ENCODE measurements at regions not wholly inside any gene's neighbourhood (a gene's known extent, or its start where the extent isn't known, plus 50 kb on each side); places are given as distances from the start of the nearest gene placed in this dataset.
A peak's percentile ranks its signal among the peaks of the same experiment; 100 is the strongest.
"Not testable (repeated sequence)": the region's sequence is repeated elsewhere in the genome, so short reads cannot be mapped to it uniquely, and the experiment has no call there.

GRCh38 chr6:27550692-27551091 is 77.8 kb upstream of the ZNF184 start:
- ATAC-seq (no peak), DNase-seq (no peak)
- Mint-ChIP-seq H3K4me1 (peaks cover 10% of the 10 kb centered on the region), H3K4me3 (no peak overlapping the region), H3K27me3 (peaks cover 79% of the 10 kb centered on the region), H3K27ac (no peak overlapping the region), H3K36me3 (ENCODE audit: low read depth) (peaks cover 15% of the 10 kb centered on the region), H3K9me3 (peaks cover 52% of the 10 kb centered on the region)

- not testable (repeated sequence) for ATAC-seq, H3K27ac Mint-ChIP-seq
- peaks cover 86% of the 10 kb centered on the region for H3K27me3 Mint-ChIP-seq
Measured at GRCh38 chr6:27549241-27549598, 76.3 kb upstream of the ZNF184 start.

GRCh38 chr6:27547157-27548075 is 74.5 kb upstream of the ZNF184 start:
- Mint-ChIP-seq H3K9me3 (peaks cover 43% of the 10 kb centered on the region), H3K27me3 (peaks cover 85% of the 10 kb centered on the region), H3K4me3 (peak overlapping the region; percentile 53), H3K4me1 (peaks cover 18% of the 10 kb centered on the region), H3K36me3 (ENCODE audit: low read depth) (peaks cover 18% of the 10 kb centered on the region), H3K27ac (peak overlapping the region; percentile 78)
- peak; percentile 63 for DNase-seq
- ATAC-seq: peak; percentile 55

More at GRCh38 chr6:27549241-27549598, 76.3 kb upstream of the ZNF184 start:
- peaks cover 22% of the 10 kb centered on the region for H3K36me3 Mint-ChIP-seq (ENCODE audit: low read depth)
- DNase-seq, H3K4me3 Mint-ChIP-seq: not testable (repeated sequence)
- peaks cover 21% of the 10 kb centered on the region for H3K4me1 Mint-ChIP-seq
- H3K9me3 Mint-ChIP-seq: peaks cover 51% of the 10 kb centered on the region

- Mint-ChIP-seq H3K4me1 (peaks cover 18% of the 10 kb centered on the region), H3K27me3 (peaks cover 88% of the 10 kb centered on the region), H3K27ac (no peak overlapping the region), H3K36me3 (ENCODE audit: low read depth) (peaks cover 17% of the 10 kb centered on the region), H3K4me3 (no peak overlapping the region), H3K9me3 (peaks cover 45% of the 10 kb centered on the region)
- ATAC-seq (no peak), DNase-seq (no peak)
Measured at GRCh38 chr6:27546522-27546921, 73.6 kb upstream of the ZNF184 start.

GRCh38 chr6:27545271-27546046 is 72.6 kb upstream of the ZNF184 start:
- DNase-seq (peak; percentile 65), ATAC-seq (peak; percentile 86)
- H3K27ac Mint-ChIP-seq: peak overlapping the region; percentile 60
- peaks cover 18% of the 10 kb centered on the region for H3K4me1 Mint-ChIP-seq
- H3K4me3 Mint-ChIP-seq: peak overlapping the region; percentile 73
- peaks cover 41% of the 10 kb centered on the region for H3K9me3 Mint-ChIP-seq
- H3K27me3 Mint-ChIP-seq: peaks cover 90% of the 10 kb centered on the region
- H3K36me3 Mint-ChIP-seq (ENCODE audit: low read depth): peaks cover 16% of the 10 kb centered on the region

GRCh38 chr6:27544612-27545260 is 71.8 kb upstream of the ZNF184 start:
- Mint-ChIP-seq H3K9me3 (peaks cover 35% of the 10 kb centered on the region), H3K36me3 (ENCODE audit: low read depth) (peaks cover 16% of the 10 kb centered on the region), H3K27ac (no peak overlapping the region), H3K4me3 (peak overlapping the region; percentile 73), H3K27me3 (peaks cover 88% of the 10 kb centered on the region), H3K4me1 (peaks cover 18% of the 10 kb centered on the region)
- no peak for DNase-seq
- ATAC-seq: no peak

- H3K27me3 Mint-ChIP-seq: peaks cover 89% of the 10 kb centered on the region
- DNase-seq, ATAC-seq, H3K27ac Mint-ChIP-seq: not testable (repeated sequence)
- peaks cover 16% of the 10 kb centered on the region for H3K36me3 Mint-ChIP-seq (ENCODE audit: low read depth)
- H3K9me3 Mint-ChIP-seq: peaks cover 35% of the 10 kb centered on the region
- H3K4me1 Mint-ChIP-seq: peaks cover 18% of the 10 kb centered on the region
- peak overlapping the region; percentile 73 for H3K4me3 Mint-ChIP-seq
Measured at GRCh38 chr6:27544135-27544534, 71.2 kb upstream of the ZNF184 start.

GRCh38 chr6:27542485-27542884 is 69.6 kb upstream of the ZNF184 start:
- no peak overlapping the region for H3K27ac Mint-ChIP-seq
- ATAC-seq (no peak), DNase-seq (no peak)
- H3K36me3 Mint-ChIP-seq (ENCODE audit: low read depth): peaks cover 16% of the 10 kb centered on the region
- H3K27me3 Mint-ChIP-seq: peaks cover 88% of the 10 kb centered on the region
- peaks cover 29% of the 10 kb centered on the region for H3K9me3 Mint-ChIP-seq
- H3K4me3 Mint-ChIP-seq: no peak overlapping the region
- H3K4me1 Mint-ChIP-seq: peaks cover 11% of the 10 kb centered on the region

- Mint-ChIP-seq H3K9me3 (peaks cover 23% of the 10 kb centered on the region), H3K4me1 (peaks cover 11% of the 10 kb centered on the region), H3K27ac (peak overlapping the region; percentile 69), H3K4me3 (peak overlapping the region; percentile 46), H3K36me3 (ENCODE audit: low read depth) (peaks cover 10% of the 10 kb centered on the region), H3K27me3 (peaks cover 87% of the 10 kb centered on the region)
- ATAC-seq (no peak), DNase-seq (no peak)
Measured at GRCh38 chr6:27541933-27542297, 69.0 kb upstream of the ZNF184 start.

- peaks cover 83% of the 10 kb centered on the region for H3K27me3 Mint-ChIP-seq
- peak; percentile 52 for ATAC-seq
- peaks cover 8% of the 10 kb centered on the region for H3K36me3 Mint-ChIP-seq (ENCODE audit: low read depth)
- peaks cover 18% of the 10 kb centered on the region for H3K9me3 Mint-ChIP-seq
- peaks cover 11% of the 10 kb centered on the region for H3K4me1 Mint-ChIP-seq
- peak; percentile 53 for DNase-seq
- H3K4me3 Mint-ChIP-seq: peak overlapping the region; percentile 46
- peak overlapping the region; percentile 69 for H3K27ac Mint-ChIP-seq
Measured at GRCh38 chr6:27541212-27541932, 68.5 kb upstream of the ZNF184 start.

GRCh38 chr6:27539551-27539950 is 66.6 kb upstream of the ZNF184 start:
- H3K4me1 Mint-ChIP-seq: peaks cover under 1% of the 10 kb centered on the region
- no peak for DNase-seq
- no peak for ATAC-seq
- H3K4me3 Mint-ChIP-seq: no peak overlapping the region
- peaks cover 78% of the 10 kb centered on the region for H3K27me3 Mint-ChIP-seq
- H3K9me3 Mint-ChIP-seq: peaks cover 11% of the 10 kb centered on the region
- peaks cover 2% of the 10 kb centered on the region for H3K36me3 Mint-ChIP-seq (ENCODE audit: low read depth)
- no peak overlapping the region for H3K27ac Mint-ChIP-seq

GRCh38 chr6:27532820-27533538 is 60.1 kb upstream of the ZNF184 start:
- Mint-ChIP-seq H3K4me3 (no peak overlapping the region), H3K27ac (no peak overlapping the region), H3K4me1 (no peaks in the 10 kb centered on the region), H3K27me3 (peaks cover 66% of the 10 kb centered on the region), H3K9me3 (no peaks in the 10 kb centered on the region), H3K36me3 (ENCODE audit: low read depth) (no peaks in the 10 kb centered on the region)
- DNase-seq: no peak
- ATAC-seq: no peak

GRCh38 chr6:27531772-27532459 is 59.0 kb upstream of the ZNF184 start:
- Mint-ChIP-seq H3K27me3 (peaks cover 62% of the 10 kb centered on the region), H3K27ac (no peak overlapping the region)
- ATAC-seq: no peak

More at GRCh38 chr6:27531772-27532459, 59.0 kb upstream of the ZNF184 start:
- H3K36me3 Mint-ChIP-seq (ENCODE audit: low read depth): no peaks in the 10 kb centered on the region
- H3K4me3 Mint-ChIP-seq: no peak overlapping the region
- no peaks in the 10 kb centered on the region for H3K9me3 Mint-ChIP-seq
- no peaks in the 10 kb centered on the region for H3K4me1 Mint-ChIP-seq
- DNase-seq: no peak
